OCI-LY1 (cell line): ENCODE measurements at regions not wholly inside any gene's neighbourhood (a gene's known extent, or its start where the extent isn't known, plus 50 kb on each side); places are given as distances from the start of the nearest gene placed in this dataset.

Experiments used
- H2AFZ ChIP-seq: fragments of 200-600 bp; sonication (generic), shearing (Covaris generic); 2 replicates; pipeline ENCODE4 v1.6.0; 2014; ENCODE audit warnings: antibody characterized with exemption, mild to moderate bottlenecking, low read length
- H3F3A ChIP-seq: fragments of 200-600 bp; sonication (generic), shearing (Covaris generic); 2 replicates; pipeline ENCODE4 v1.6.0; 2014; ENCODE audit warnings: mild to moderate bottlenecking, antibody characterized with exemption, low read length, moderate library complexity; ENCODE audit not compliant: insufficient read depth
- H3K27ac ChIP-seq: fragments of 200-600 bp; sonication (generic); 2 replicates; pipeline ENCODE4 v1.5.1; 2014; ENCODE audit warnings: low read length, mixed run types, mild to moderate bottlenecking, low read depth; ENCODE audit not compliant: poor library complexity, severe bottlenecking
- H3K27me3 ChIP-seq: fragments of 200-600 bp; sonication (generic); 2 replicates; pipeline ENCODE4 v1.6.0; 2014; ENCODE audit warnings: antibody characterized with exemption, mild to moderate bottlenecking, low read length, moderate library complexity; ENCODE audit not compliant: insufficient read depth
- H3K36me3 ChIP-seq: fragments of 200-600 bp; sonication (generic); 2 replicates; pipeline ENCODE4 v1.6.1; 2014; ENCODE audit warnings: mild to moderate bottlenecking, antibody characterized with exemption, low read length, moderate library complexity, mixed read lengths; ENCODE audit not compliant: insufficient read depth
- H3K4me1 ChIP-seq: fragments of 200-600 bp; sonication (generic); 2 replicates; pipeline ENCODE4 v1.5.1; 2014; ENCODE audit warnings: mild to moderate bottlenecking, low read length, moderate library complexity; ENCODE audit not compliant: insufficient read depth, severe bottlenecking
- H3K4me2 ChIP-seq: fragments of 200-600 bp; sonication (generic), shearing (Covaris generic); 2 replicates; pipeline ENCODE4 v1.6.1; 2014; ENCODE audit warnings: low read length
- H3K4me3 ChIP-seq: fragments of 200-600 bp; sonication (generic); 2 replicates; pipeline ENCODE4 v1.5.1; 2014; ENCODE audit warnings: low read length, low read depth, mild to moderate bottlenecking, mixed read lengths; ENCODE audit not compliant: poor library complexity, severe bottlenecking
- H3K79me2 ChIP-seq: fragments of 200-600 bp; shearing (Covaris generic); 2 replicates; pipeline ENCODE4 v1.6.1; 2016; ENCODE audit warnings: mixed run types, low read length, mixed read lengths; ENCODE audit not compliant: insufficient read depth
- H3K9ac ChIP-seq: fragments of 200-600 bp; sonication (generic), shearing (Covaris generic); 2 replicates; pipeline ENCODE4 v1.6.1; 2014; ENCODE audit warnings: mild to moderate bottlenecking, low read length, mixed read lengths
- H3K9me2 ChIP-seq: fragments of 200-600 bp; sonication (generic), shearing (Covaris generic); 2 replicates; pipeline ENCODE4 v1.6.1; 2014; ENCODE audit warnings: low read depth, mild to moderate bottlenecking, low read length, mixed read lengths
- H3K9me3 ChIP-seq: fragments of 200-600 bp; shearing (Covaris generic); 2 replicates; pipeline ENCODE4 v1.6.1; 2014; ENCODE audit warnings: low read length, mixed read lengths
- H4K20me1 ChIP-seq: fragments of 200-600 bp; sonication (generic), shearing (Covaris generic); 2 replicates; pipeline ENCODE4 v1.6.0; 2016; ENCODE audit warnings: mild to moderate bottlenecking, low read length; ENCODE audit not compliant: insufficient read depth
- CTCF ChIP-seq: fragments of 200-600 bp; sonication (generic), shearing (Covaris generic); IDR thresholded peaks from 2 replicates; pipeline ENCODE4 v1.5.1; 2017; ENCODE audit warnings: mild to moderate bottlenecking, antibody characterized with exemption, low read length, moderate library complexity, mixed read lengths
- EZH2 ChIP-seq: fragments of 200-600 bp; sonication (generic), shearing (Covaris generic); IDR thresholded peaks from 2 replicates; pipeline ENCODE4 v1.8.0; 2017; ENCODE audit warnings: borderline replicate concordance, mixed run types, mild to moderate bottlenecking, antibody characterized with exemption, low read length, moderate library complexity, mixed read lengths

- Histone ChIP-seq H3K9me2 (no peaks in the 10 kb centered on the region), H4K20me1 (no peaks in the 10 kb centered on the region), H3F3A (no peaks in the 10 kb centered on the region), H3K79me2 (no peaks in the 10 kb centered on the region), H3K4me1 (no peaks in the 10 kb centered on the region), H3K9ac (no peak overlapping the region), H3K27me3 (no peaks in the 10 kb centered on the region), H3K9me3 (no peaks in the 10 kb centered on the region), H3K4me3 (no peak overlapping the region), H3K27ac (no peak overlapping the region), H3K4me2 (no peak overlapping the region), H3K36me3 (no peaks in the 10 kb centered on the region), H2AFZ (no peak overlapping the region)
- TF ChIP-seq CTCF (no peak), EZH2 (no peak)
These were observed 472.0 kb upstream of the KLF6 start for GRCh38 chr10:4256971-4257370.

- Histone ChIP-seq H3F3A (no peaks in the 10 kb centered on the region), H3K36me3 (no peaks in the 10 kb centered on the region), H3K4me1 (no peaks in the 10 kb centered on the region), H3K9ac (no peak overlapping the region), H3K27me3 (no peaks in the 10 kb centered on the region), H3K9me3 (no peaks in the 10 kb centered on the region), H3K4me2 (no peak overlapping the region), H3K79me2 (no peaks in the 10 kb centered on the region), H2AFZ (no peak overlapping the region), H3K9me2 (no peaks in the 10 kb centered on the region), H3K27ac (no peak overlapping the region), H3K4me3 (no peak overlapping the region), H4K20me1 (no peaks in the 10 kb centered on the region)
- TF ChIP-seq EZH2 = no peak
- no peak for TF ChIP-seq CTCF
These were observed 470.7 kb upstream of the KLF6 start for GRCh38 chr10:4255751-4256150.

GRCh38 chr10:4254101-4254994 is 469.3 kb upstream of the KLF6 start:
- H3K27me3 ChIP-seq = no peaks in the 10 kb centered on the region
- no peak overlapping the region for H3K9ac ChIP-seq
- no peaks in the 10 kb centered on the region for H4K20me1 ChIP-seq
- no peaks in the 10 kb centered on the region for H3K79me2 ChIP-seq
- H3K4me1 ChIP-seq = no peaks in the 10 kb centered on the region
- no peaks in the 10 kb centered on the region for H3K9me2 ChIP-seq
- H3K4me3 ChIP-seq = no peak overlapping the region
- no peaks in the 10 kb centered on the region for H3K36me3 ChIP-seq
- no peak overlapping the region for H3K27ac ChIP-seq
- H2AFZ ChIP-seq = no peak overlapping the region
- H3F3A ChIP-seq = no peaks in the 10 kb centered on the region
- no peaks in the 10 kb centered on the region for H3K9me3 ChIP-seq
- TF ChIP-seq CTCF = no peak
- no peak for TF ChIP-seq EZH2
- no peak overlapping the region for H3K4me2 ChIP-seq
